ENCODE measurements at regions not wholly inside any gene's neighbourhood (a gene's known extent, or its start where the extent isn't known, plus 50 kb on each side); places are given as distances from the start of the nearest gene placed in this dataset.

DNA sequence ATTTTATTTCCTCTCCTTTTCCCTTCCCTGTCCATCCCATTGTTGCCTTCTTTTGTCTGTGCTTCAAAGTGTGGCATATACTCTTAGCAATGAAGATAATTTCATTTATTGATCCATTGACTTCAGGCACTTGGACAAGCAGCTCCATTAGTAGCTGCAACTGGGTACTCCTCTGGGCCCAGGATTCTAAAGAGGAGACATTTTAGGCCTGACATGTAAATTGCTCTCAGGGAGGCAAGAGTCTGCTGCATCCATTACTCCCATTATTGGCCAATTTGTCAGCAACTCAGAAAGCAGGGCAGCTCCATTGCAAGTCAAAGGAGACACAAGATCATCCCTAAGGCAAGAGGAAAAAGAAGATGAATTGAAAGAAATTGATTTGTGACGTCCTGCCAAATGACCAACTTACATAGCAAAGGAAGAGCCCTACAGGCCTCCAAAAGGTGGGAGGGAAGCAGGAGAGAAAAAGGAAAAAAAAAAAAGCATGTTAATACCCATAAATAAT is 1094.1 kb upstream of the FLRT2 start:
- Histone ChIP-seq H3K27me3 (replicated peaks; ENCODE audit: insufficient read depth) (no peaks in the 10 kb centered on the region), H3K9me3 (no peaks in the 10 kb centered on the region), H3K4me3 (no peak overlapping the region), H3K36me3 (no peaks in the 10 kb centered on the region), H3K27ac (no peak overlapping the region), H3K4me1 (replicated peaks) (no peaks in the 10 kb centered on the region)
- DNase-seq (ENCODE audit: low spot score), result no peak
- WGBS, result 97% methylated on average over 1 of the region's 1 CpG
- intact Hi-C loops (cut with DNase I), result no loop called here
- TF ChIP-seq POLR2A (IDR thresholded peaks at IDR 0.05), result no peak
- no peak for TF ChIP-seq CTCF (IDR thresholded peaks at IDR 0.05)
- TF ChIP-seq POLR2AphosphoS5 (IDR thresholded peaks at IDR 0.05), result no peak

DNA sequence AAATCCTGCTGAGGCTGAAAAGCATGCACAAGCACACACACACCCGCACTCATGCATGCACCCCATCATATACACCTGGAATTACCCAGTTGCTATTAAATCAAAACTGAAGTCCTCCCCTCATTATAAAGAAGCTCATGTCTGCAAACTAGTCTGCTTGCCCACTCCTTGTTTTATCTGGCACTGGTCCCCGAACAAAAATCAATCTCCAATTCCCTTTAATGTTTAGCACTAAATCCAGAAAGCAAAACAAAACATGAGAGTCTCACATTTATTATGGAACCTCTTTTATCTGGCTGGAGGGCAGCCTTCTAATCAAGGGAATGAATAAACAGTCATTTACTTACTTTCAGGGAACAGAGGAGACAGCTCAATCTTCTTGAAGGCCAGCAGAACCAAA is 1093.4 kb upstream of the FLRT2 start:
- no peak overlapping the region for H3K27ac ChIP-seq
- no peaks in the 10 kb centered on the region for H3K4me1 ChIP-seq (replicated peaks)
- intact Hi-C loops (cut with DNase I), result no loop called here
- no peaks in the 10 kb centered on the region for H3K9me3 ChIP-seq
- TF ChIP-seq POLR2A (IDR thresholded peaks at IDR 0.05) (no peak), POLR2AphosphoS5 (IDR thresholded peaks at IDR 0.05) (no peak), CTCF (IDR thresholded peaks at IDR 0.05) (no peak)
- no peaks in the 10 kb centered on the region for H3K27me3 ChIP-seq (replicated peaks; ENCODE audit: insufficient read depth)
- no peak overlapping the region for H3K4me3 ChIP-seq
- no peaks in the 10 kb centered on the region for H3K36me3 ChIP-seq
- DNase-seq (ENCODE audit: low spot score), result no peak
- 47% methylated on average over 2 of the region's 2 CpGs for WGBS

DNA sequence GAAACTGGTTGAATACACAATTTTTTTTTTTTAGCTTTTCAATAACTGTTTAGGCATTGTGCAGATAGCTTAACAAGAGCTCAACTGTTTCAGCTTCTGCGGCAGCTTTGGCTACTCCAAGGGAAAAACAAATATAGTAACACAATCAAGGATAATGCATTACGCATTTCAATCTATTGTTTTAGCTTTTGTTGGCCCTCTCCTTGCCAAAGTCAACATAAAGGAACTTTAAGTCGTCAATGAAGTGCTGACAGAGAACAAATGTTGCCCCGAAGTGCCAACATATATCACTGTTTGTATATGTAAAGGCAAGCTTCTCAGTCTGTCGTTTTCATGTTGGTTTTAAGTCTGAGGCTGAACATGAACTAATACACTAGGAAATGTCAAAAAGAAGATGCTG is 1087.4 kb upstream of the FLRT2 start:
- DNase-seq (ENCODE audit: low spot score), result peak; percentile 32
- H3K27me3 ChIP-seq (replicated peaks; ENCODE audit: insufficient read depth), result no peaks in the 10 kb centered on the region
- WGBS, result 33% methylated on average over 5 of the region's 5 CpGs
- TF ChIP-seq POLR2A (IDR thresholded peaks at IDR 0.05) (no peak), POLR2AphosphoS5 (IDR thresholded peaks at IDR 0.05) (peak; percentile 81)
- H3K9me3 ChIP-seq, result no peaks in the 10 kb centered on the region
- H3K4me3 ChIP-seq, result no peak overlapping the region
- no peaks in the 10 kb centered on the region for H3K36me3 ChIP-seq
- H3K27ac ChIP-seq, result peak overlapping the region in 1 of 2 donors; percentile 30
- H3K4me1 ChIP-seq (replicated peaks), result peaks cover 4% of the 10 kb centered on the region
- intact Hi-C loops (cut with DNase I), result no loop called here

DNA sequence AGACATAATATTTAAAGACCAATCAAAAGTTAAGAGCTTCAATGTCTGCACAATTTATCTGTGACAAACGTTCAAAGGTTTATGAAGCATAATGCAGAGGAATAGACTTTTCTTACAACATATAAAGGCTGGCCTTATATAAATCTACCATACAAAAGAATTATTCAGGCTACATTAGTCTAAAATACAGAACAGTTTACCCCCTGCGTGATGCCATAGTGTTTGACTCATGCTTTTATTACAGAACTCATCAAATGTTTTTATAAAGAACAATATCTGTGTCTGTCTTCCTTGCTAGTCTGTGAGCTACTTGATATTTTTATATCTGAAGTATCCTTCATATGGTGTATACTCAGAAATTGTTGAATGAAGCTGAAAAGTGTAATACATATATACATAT is 1084.5 kb upstream of the FLRT2 start:
- no peak for TF ChIP-seq POLR2AphosphoS5 (IDR thresholded peaks at IDR 0.05)
- TF ChIP-seq POLR2A (IDR thresholded peaks at IDR 0.05), result no peak
- no peak for TF ChIP-seq CTCF (IDR thresholded peaks at IDR 0.05)
- WGBS, result 94% methylated on average over 2 of the region's 2 CpGs

DNA sequence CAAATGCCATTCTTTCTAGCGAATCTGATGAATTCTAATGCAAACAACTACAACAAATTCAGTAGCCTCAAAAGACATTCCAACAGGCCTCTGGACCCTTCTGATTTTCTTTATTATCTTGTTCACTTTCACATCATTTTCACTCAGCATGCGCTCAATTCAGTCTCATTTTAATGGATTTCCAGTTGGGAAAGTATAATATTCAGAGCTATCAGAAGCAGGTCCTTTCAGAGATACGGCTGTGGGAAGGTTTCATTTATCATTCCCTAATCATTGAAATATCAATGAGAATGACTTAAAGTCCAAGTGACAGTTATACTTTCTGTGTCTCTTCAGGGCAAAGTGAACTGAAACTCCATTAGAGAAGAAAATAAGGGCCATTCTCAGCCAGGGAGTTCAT is 1083.7 kb upstream of the FLRT2 start:
- intact Hi-C loops (cut with DNase I), result no loop called here
- TF ChIP-seq POLR2AphosphoS5 (IDR thresholded peaks at IDR 0.05), result no peak
- no peak for TF ChIP-seq CTCF (IDR thresholded peaks at IDR 0.05)
- no peak for TF ChIP-seq POLR2A (IDR thresholded peaks at IDR 0.05)
- WGBS, result 93% methylated on average over 3 of the region's 3 CpGs

More for the DNA sequence above, 1084.5 kb upstream of the FLRT2 start:
- H3K9me3 ChIP-seq, result no peaks in the 10 kb centered on the region
- peaks cover 4% of the 10 kb centered on the region for H3K4me1 ChIP-seq (replicated peaks)
- H3K36me3 ChIP-seq, result no peaks in the 10 kb centered on the region
- H3K4me3 ChIP-seq, result no peak overlapping the region
- no peaks in the 10 kb centered on the region for H3K27me3 ChIP-seq (replicated peaks; ENCODE audit: insufficient read depth)
- DNase-seq (ENCODE audit: low spot score), result no peak
- H3K27ac ChIP-seq, result no peak overlapping the region
- intact Hi-C loops (cut with DNase I), result no loop called here

More for the DNA sequence above, 1083.7 kb upstream of the FLRT2 start:
- Histone ChIP-seq H3K27me3 (replicated peaks; ENCODE audit: insufficient read depth) (no peaks in the 10 kb centered on the region), H3K36me3 (no peaks in the 10 kb centered on the region), H3K4me1 (replicated peaks) (peaks cover 4% of the 10 kb centered on the region), H3K9me3 (no peaks in the 10 kb centered on the region), H3K27ac (no peak overlapping the region), H3K4me3 (no peak overlapping the region)
- no peak for DNase-seq (ENCODE audit: low spot score)

Data from prostate gland (tissue), 2 donors.